Loucy (cell line): ENCODE measurements at regions not wholly inside any gene's neighbourhood (a gene's known extent, or its start where the extent isn't known, plus 50 kb on each side); places are given as distances from the start of the nearest gene placed in this dataset.

ENCODE experiments used
- H2AFZ ChIP-seq: fragments of 200-600 bp; sonication (generic); 2 replicates; pipeline ENCODE4 v1.6.0; 2016; ENCODE audit warnings: antibody characterized with exemption, mild to moderate bottlenecking, low read length, moderate library complexity
- H3F3A ChIP-seq: fragments of 200-600 bp; 2 replicates; pipeline ENCODE4 v1.6.0; 2016; ENCODE audit warnings: antibody characterized with exemption, low read depth, mild to moderate bottlenecking
- H3K27me3 ChIP-seq: fragments of 200-600 bp; sonication (generic); 2 replicates; pipeline ENCODE4 v1.6.1; 2014; ENCODE audit warnings: low read length, mild to moderate bottlenecking; ENCODE audit not compliant: insufficient read depth, poor library complexity, severe bottlenecking
- H3K36me3 ChIP-seq: fragments of 200-600 bp; sonication (generic); 2 replicates; pipeline ENCODE4 v1.6.1; 2016; ENCODE audit warnings: low read length; ENCODE audit not compliant: insufficient read depth
- H3K4me1 ChIP-seq: fragments of 200-600 bp; sonication (generic); 2 replicates; pipeline ENCODE4 v1.5.1; 2014; ENCODE audit warnings: low read length, mild to moderate bottlenecking; ENCODE audit not compliant: insufficient read depth, poor library complexity, severe bottlenecking
- H3K4me2 ChIP-seq: fragments of 200-600 bp; sonication (generic); 2 replicates; pipeline ENCODE4 v1.6.0; 2014; ENCODE audit warnings: antibody characterized with exemption, low read length, low read depth, mild to moderate bottlenecking; ENCODE audit not compliant: poor library complexity, severe bottlenecking
- H3K4me3 ChIP-seq: fragments of 200-600 bp; sonication (generic); 2 replicates; pipeline ENCODE4 v1.5.1; 2014; ENCODE audit warnings: low read length, mild to moderate bottlenecking, mixed read lengths; ENCODE audit not compliant: poor library complexity, severe bottlenecking
- H3K79me2 ChIP-seq: fragments of 200-600 bp; sonication (generic); 2 replicates; pipeline ENCODE4 v1.6.1; 2014; ENCODE audit warnings: low read length; ENCODE audit not compliant: insufficient read depth
- H3K9ac ChIP-seq: fragments of 200-600 bp; sonication (generic); 2 replicates; pipeline ENCODE4 v1.6.0; 2014; ENCODE audit warnings: mild to moderate bottlenecking, low read depth, low read length, moderate library complexity; ENCODE audit not compliant: poor library complexity, severe bottlenecking
- H3K9me2 ChIP-seq: fragments of 200-600 bp; sonication (generic); replicated peaks from 2 replicates; pipeline ENCODE4 v1.6.1; 2016; ENCODE audit warnings: low read depth, low read length, mixed read lengths
- H3K9me3 ChIP-seq: fragments of 200-600 bp; sonication (generic); 2 replicates; pipeline ENCODE4 v1.6.1; 2014; ENCODE audit warnings: mild to moderate bottlenecking, antibody characterized with exemption, low read length, low read depth; ENCODE audit not compliant: insufficient read depth
- H4K20me1 ChIP-seq: fragments of 200-600 bp; sonication (generic); 2 replicates; pipeline ENCODE4 v1.6.0; 2014; ENCODE audit warnings: antibody characterized with exemption, low read length, mild to moderate bottlenecking; ENCODE audit not compliant: insufficient read depth, poor library complexity, severe bottlenecking
- EZH2phosphoT487 ChIP-seq: fragments of 200-600 bp; IDR thresholded peaks from 2 replicates; pipeline ENCODE4 v1.6.1; 2018; ENCODE audit warnings: antibody characterized with exemption, mild to moderate bottlenecking, moderate library complexity, borderline replicate concordance
- TF ChIP-seq, protein P1 (sequence below): fragments of 200-600 bp; sonication (generic); conservative IDR thresholded peaks from 2 replicates; pipeline ENCODE4 v1.5.1; 2014; ENCODE audit warnings: mild to moderate bottlenecking, antibody characterized with exemption, low read length

DNA sequence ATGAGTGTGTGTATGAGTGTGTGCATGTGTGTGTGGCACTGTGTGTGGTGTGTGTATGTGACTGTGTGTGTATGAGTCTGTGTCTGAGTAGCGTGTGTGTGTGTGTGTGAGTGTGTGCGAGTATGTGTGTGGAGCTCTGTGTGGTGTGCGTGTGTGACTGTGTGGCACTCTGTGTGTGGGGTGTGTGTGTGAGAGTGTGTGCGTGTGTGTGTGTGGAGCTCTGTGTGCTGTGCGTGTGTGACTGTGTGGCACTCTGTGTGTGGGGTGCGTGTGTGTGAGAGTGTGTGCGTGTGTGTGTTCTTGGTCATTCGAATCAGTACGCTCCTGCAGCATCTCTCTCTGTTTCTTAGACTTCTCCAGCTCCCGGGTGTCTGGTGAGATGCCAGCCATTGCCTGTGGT is 76.9 kb upstream of the TMEM132C start:
- Histone ChIP-seq H3K4me2 (no peak overlapping the region), H3K9me3 (no peaks in the 10 kb centered on the region; the same call in 1 of the 2 replicates), H3K9me2 (no peaks in the 10 kb centered on the region), H3K27me3 (no peaks in the 10 kb centered on the region), H3K36me3 (no peaks in the 10 kb centered on the region), H4K20me1 (no peaks in the 10 kb centered on the region), H3K79me2 (no peaks in the 10 kb centered on the region), H3K4me3 (no peak overlapping the region), H3F3A (no peaks in the 10 kb centered on the region), H3K4me1 (no peaks in the 10 kb centered on the region), H2AFZ (no peak overlapping the region), H3K9ac (no peak overlapping the region)
- TF ChIP-seq, protein P1, sequence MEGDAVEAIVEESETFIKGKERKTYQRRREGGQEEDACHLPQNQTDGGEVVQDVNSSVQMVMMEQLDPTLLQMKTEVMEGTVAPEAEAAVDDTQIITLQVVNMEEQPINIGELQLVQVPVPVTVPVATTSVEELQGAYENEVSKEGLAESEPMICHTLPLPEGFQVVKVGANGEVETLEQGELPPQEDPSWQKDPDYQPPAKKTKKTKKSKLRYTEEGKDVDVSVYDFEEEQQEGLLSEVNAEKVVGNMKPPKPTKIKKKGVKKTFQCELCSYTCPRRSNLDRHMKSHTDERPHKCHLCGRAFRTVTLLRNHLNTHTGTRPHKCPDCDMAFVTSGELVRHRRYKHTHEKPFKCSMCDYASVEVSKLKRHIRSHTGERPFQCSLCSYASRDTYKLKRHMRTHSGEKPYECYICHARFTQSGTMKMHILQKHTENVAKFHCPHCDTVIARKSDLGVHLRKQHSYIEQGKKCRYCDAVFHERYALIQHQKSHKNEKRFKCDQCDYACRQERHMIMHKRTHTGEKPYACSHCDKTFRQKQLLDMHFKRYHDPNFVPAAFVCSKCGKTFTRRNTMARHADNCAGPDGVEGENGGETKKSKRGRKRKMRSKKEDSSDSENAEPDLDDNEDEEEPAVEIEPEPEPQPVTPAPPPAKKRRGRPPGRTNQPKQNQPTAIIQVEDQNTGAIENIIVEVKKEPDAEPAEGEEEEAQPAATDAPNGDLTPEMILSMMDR: no peak
- no peak for TF ChIP-seq EZH2phosphoT487

- no peaks in the 10 kb centered on the region for H4K20me1 ChIP-seq
- H3K9me2 ChIP-seq: no peaks in the 10 kb centered on the region
- no peaks in the 10 kb centered on the region for H3K36me3 ChIP-seq
- no peak overlapping the region for H3K4me3 ChIP-seq
- no peaks in the 10 kb centered on the region for H3K79me2 ChIP-seq
- H3K9me3 ChIP-seq: no peaks in the 10 kb centered on the region; the same call in 1 of the 2 replicates
- H3K9ac ChIP-seq: no peak overlapping the region
- no peaks in the 10 kb centered on the region for H3K27me3 ChIP-seq
- no peaks in the 10 kb centered on the region for H3K4me1 ChIP-seq
- no peak overlapping the region for H3K4me2 ChIP-seq
- no peaks in the 10 kb centered on the region for H3F3A ChIP-seq
- no peak overlapping the region for H2AFZ ChIP-seq
- no peak for TF ChIP-seq EZH2phosphoT487
- TF ChIP-seq, protein P1: peak; percentile 20; the same call in 1 of the 2 replicates
These were observed 76.4 kb upstream of the TMEM132C start for GRCh38 chr12:128190614-128191013.

DNA sequence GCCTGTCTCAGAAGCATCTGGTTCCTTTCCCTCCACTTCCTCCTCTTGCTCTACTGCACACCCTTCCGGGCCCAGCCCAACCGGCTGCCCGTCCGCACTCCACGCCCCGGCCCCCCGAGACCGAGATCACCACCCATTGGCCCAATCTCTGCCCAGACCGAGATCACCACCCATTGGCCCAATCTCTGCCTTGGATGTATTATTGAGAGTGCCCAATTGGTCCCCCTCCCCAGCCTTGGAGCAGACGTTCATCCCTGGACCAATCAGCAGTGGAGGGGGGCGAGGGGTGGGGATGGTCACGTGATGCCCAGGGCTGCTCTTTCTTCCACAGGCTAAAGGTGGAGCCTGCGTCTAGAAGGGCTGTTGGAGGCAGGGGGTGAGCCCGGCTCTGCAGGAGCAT is 75.6 kb upstream of the TMEM132C start:
- TF ChIP-seq EZH2phosphoT487: no peak
- TF ChIP-seq, protein P1: no peak
- no peaks in the 10 kb centered on the region for H3F3A ChIP-seq

More for the DNA sequence above, 75.6 kb upstream of the TMEM132C start:
- H3K9ac ChIP-seq: no peak overlapping the region
- no peaks in the 10 kb centered on the region for H3K36me3 ChIP-seq
- no peak overlapping the region for H3K4me2 ChIP-seq
- no peaks in the 10 kb centered on the region; the same call in 1 of the 2 replicates for H3K9me3 ChIP-seq
- no peaks in the 10 kb centered on the region for H3K27me3 ChIP-seq
- H3K9me2 ChIP-seq: no peaks in the 10 kb centered on the region
- H2AFZ ChIP-seq: no peak overlapping the region
- H3K4me1 ChIP-seq: no peaks in the 10 kb centered on the region
- H3K4me3 ChIP-seq: no peak overlapping the region
- H3K79me2 ChIP-seq: no peaks in the 10 kb centered on the region
- no peaks in the 10 kb centered on the region for H4K20me1 ChIP-seq
